ENCODE measurements at regions not wholly inside any gene's neighbourhood (a gene's known extent, or its start where the extent isn't known, plus 50 kb on each side); places are given as distances from the start of the nearest gene placed in this dataset.

GRCh38 chr11:24357620-24358410 lies 139.0 kb upstream of the LUZP2 start:
- Mint-ChIP-seq H3K4me1 (peaks cover 6% of the 10 kb centered on the region), H3K9me3 (peaks cover 7% of the 10 kb centered on the region), H3K27ac (no peak overlapping the region), H3K4me3 (no peak overlapping the region), H3K36me3 (no peaks in the 10 kb centered on the region), H3K27me3 (ENCODE audit: insufficient read depth, low read depth) (peaks cover 2% of the 10 kb centered on the region)
- Histone ChIP-seq H3K27me3 (no peaks in the 10 kb centered on the region), H2AFZ (replicated peaks) (no peak overlapping the region), H3K79me2 (ENCODE audit: low read depth) (no peaks in the 10 kb centered on the region), H3K36me3 (no peaks in the 10 kb centered on the region), H3K9ac (no peak overlapping the region), H4K20me1 (ENCODE audit: low read depth) (no peaks in the 10 kb centered on the region), H3K27ac (no peak overlapping the region), H3K4me1 (no peaks in the 10 kb centered on the region), H3F3A (ENCODE audit: low read depth) (no peaks in the 10 kb centered on the region), H3K4me2 (no peak overlapping the region), H3K4me3 (no peak overlapping the region), H3K9me3 (ENCODE audit: low read depth) (peaks cover 9% of the 10 kb centered on the region)
- DNase-seq (ENCODE audit: low spot score): no peak
- TF ChIP-seq, protein P1, sequence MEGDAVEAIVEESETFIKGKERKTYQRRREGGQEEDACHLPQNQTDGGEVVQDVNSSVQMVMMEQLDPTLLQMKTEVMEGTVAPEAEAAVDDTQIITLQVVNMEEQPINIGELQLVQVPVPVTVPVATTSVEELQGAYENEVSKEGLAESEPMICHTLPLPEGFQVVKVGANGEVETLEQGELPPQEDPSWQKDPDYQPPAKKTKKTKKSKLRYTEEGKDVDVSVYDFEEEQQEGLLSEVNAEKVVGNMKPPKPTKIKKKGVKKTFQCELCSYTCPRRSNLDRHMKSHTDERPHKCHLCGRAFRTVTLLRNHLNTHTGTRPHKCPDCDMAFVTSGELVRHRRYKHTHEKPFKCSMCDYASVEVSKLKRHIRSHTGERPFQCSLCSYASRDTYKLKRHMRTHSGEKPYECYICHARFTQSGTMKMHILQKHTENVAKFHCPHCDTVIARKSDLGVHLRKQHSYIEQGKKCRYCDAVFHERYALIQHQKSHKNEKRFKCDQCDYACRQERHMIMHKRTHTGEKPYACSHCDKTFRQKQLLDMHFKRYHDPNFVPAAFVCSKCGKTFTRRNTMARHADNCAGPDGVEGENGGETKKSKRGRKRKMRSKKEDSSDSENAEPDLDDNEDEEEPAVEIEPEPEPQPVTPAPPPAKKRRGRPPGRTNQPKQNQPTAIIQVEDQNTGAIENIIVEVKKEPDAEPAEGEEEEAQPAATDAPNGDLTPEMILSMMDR (IDR thresholded peaks at IDR 0.05): no peak
- no peak for TF ChIP-seq EZH2 (IDR thresholded peaks at IDR 0.05)
- no peak for TF ChIP-seq EZH2phosphoT487 (IDR thresholded peaks at IDR 0.05)

- no peak overlapping the region for H3K4me2 ChIP-seq
- Mint-ChIP-seq H3K36me3 (no peaks in the 10 kb centered on the region), H3K9me3 (no peaks in the 10 kb centered on the region), H3K27ac (no peak overlapping the region), H3K27me3 (ENCODE audit: insufficient read depth, low read depth) (no peaks in the 10 kb centered on the region), H3K4me3 (no peak overlapping the region), H3K4me1 (no peaks in the 10 kb centered on the region)
- H3F3A ChIP-seq (ENCODE audit: low read depth): no peaks in the 10 kb centered on the region
- H2AFZ ChIP-seq (replicated peaks): no peak overlapping the region
- no peaks in the 10 kb centered on the region for H3K79me2 ChIP-seq (ENCODE audit: low read depth)
- no peaks in the 10 kb centered on the region for H3K27me3 ChIP-seq
- DNase-seq (ENCODE audit: low spot score): no peak
- H3K4me1 ChIP-seq: no peaks in the 10 kb centered on the region
- H3K9ac ChIP-seq: no peak overlapping the region
- TF ChIP-seq EZH2 (IDR thresholded peaks at IDR 0.05) (no peak), EZH2phosphoT487 (IDR thresholded peaks at IDR 0.05) (no peak)
- TF ChIP-seq, protein P1 (IDR thresholded peaks at IDR 0.05): no peak
- no peaks in the 10 kb centered on the region for H3K9me3 ChIP-seq (ENCODE audit: low read depth)
- H3K4me3 ChIP-seq: no peak overlapping the region
- H4K20me1 ChIP-seq (ENCODE audit: low read depth): no peaks in the 10 kb centered on the region
- no peaks in the 10 kb centered on the region for H3K36me3 ChIP-seq
- no peak overlapping the region for H3K27ac ChIP-seq
Observed at GRCh38 chr11:24372491-24372890, 124.4 kb upstream of the LUZP2 start.

GRCh38 chr11:24373516-24373915 lies 123.3 kb upstream of the LUZP2 start:
- Histone ChIP-seq H3K9me3 (ENCODE audit: low read depth) (no peaks in the 10 kb centered on the region), H3K36me3 (no peaks in the 10 kb centered on the region)

More at GRCh38 chr11:24373516-24373915, 123.3 kb upstream of the LUZP2 start:
- no peaks in the 10 kb centered on the region for H3F3A ChIP-seq (ENCODE audit: low read depth)
- Mint-ChIP-seq H3K4me3 (no peak overlapping the region), H3K9me3 (no peaks in the 10 kb centered on the region), H3K4me1 (no peaks in the 10 kb centered on the region), H3K27me3 (ENCODE audit: insufficient read depth, low read depth) (no peaks in the 10 kb centered on the region), H3K36me3 (no peaks in the 10 kb centered on the region), H3K27ac (no peak overlapping the region)
- H3K79me2 ChIP-seq (ENCODE audit: low read depth): no peaks in the 10 kb centered on the region
- H3K27me3 ChIP-seq: no peaks in the 10 kb centered on the region
- DNase-seq (ENCODE audit: low spot score): no peak
- no peak overlapping the region for H3K9ac ChIP-seq
- no peaks in the 10 kb centered on the region for H3K4me1 ChIP-seq
- no peak overlapping the region for H3K4me3 ChIP-seq
- no peaks in the 10 kb centered on the region for H4K20me1 ChIP-seq (ENCODE audit: low read depth)
- no peak overlapping the region for H3K27ac ChIP-seq
- TF ChIP-seq EZH2phosphoT487 (IDR thresholded peaks at IDR 0.05) (no peak), EZH2 (IDR thresholded peaks at IDR 0.05) (no peak)
- TF ChIP-seq, protein P1 (IDR thresholded peaks at IDR 0.05): no peak
- no peak overlapping the region for H3K4me2 ChIP-seq
- H2AFZ ChIP-seq (replicated peaks): no peak overlapping the region

All from neural progenitor cell (in vitro differentiated cells).